Suprapubic skin (tissue), 4 donors: ENCODE measurements at regions not wholly inside any gene's neighbourhood (a gene's known extent, or its start where the extent isn't known, plus 50 kb on each side); places are given as distances from the start of the nearest gene placed in this dataset.
"Not testable (repeated sequence)": the region's sequence is repeated elsewhere in the genome, so short reads cannot be mapped to it uniquely, and the experiment has no call there.

Source experiments
- DNase-seq, 2 donors: peaks; one replicate each; pipeline ENCODE4 v3.0.0-alpha.2; 2019; ENCODE audit warnings: low spot score in 2 of 2
- H3K27ac ChIP-seq: fragments of 200-600 bp; sonication (generic); one replicate; pipeline ENCODE4 v1.5.1; 2019
- H3K27me3 ChIP-seq: fragments of 200-600 bp; sonication (generic); one replicate; pipeline ENCODE4 v1.5.1; 2019
- H3K36me3 ChIP-seq: fragments of 200-600 bp; sonication (generic); one replicate; pipeline ENCODE4 v1.5.1; 2019
- H3K4me1 ChIP-seq: fragments of 200-600 bp; sonication (generic); one replicate; pipeline ENCODE4 v1.5.1; 2019
- H3K4me3 ChIP-seq: fragments of 200-600 bp; sonication (generic); one replicate; pipeline ENCODE4 v1.5.1; 2019; ENCODE audit warnings: mild to moderate bottlenecking
- H3K9me3 ChIP-seq: fragments of 200-600 bp; sonication (generic); one replicate; pipeline ENCODE4 v1.5.1; 2019
- CTCF ChIP-seq, 2 donors: fragments of 200-600 bp in 1 of 2; fragments of 450-650 bp in 1 of 2; sonication (generic) in 1 of 2; IDR thresholded peaks; one replicate each; pipeline ENCODE4 v1.5.1; 2016 to 2019; ENCODE audit warnings: antibody characterized with exemption in 2 of 2, mild to moderate bottlenecking in 1 of 2, moderate library complexity in 1 of 2
- EP300 ChIP-seq: sonication (generic); formaldehyde crosslinking; IDR thresholded peaks from one replicate; pipeline ENCODE4 v1.6.1; 2017; ENCODE audit warnings: antibody characterized with exemption
- POLR2A ChIP-seq, 2 donors: fragments of 450-650 bp; IDR thresholded peaks; one replicate each; pipeline ENCODE4 v1.6.1; 2017; ENCODE audit warnings: antibody characterized with exemption in 2 of 2, mild to moderate bottlenecking in 2 of 2, moderate library complexity in 2 of 2
- POLR2AphosphoS5 ChIP-seq, 3 donors: sonication (generic); formaldehyde crosslinking; IDR thresholded peaks; one replicate each; pipeline ENCODE4 v1.6.1; 2017; ENCODE audit warnings: antibody characterized with exemption in 3 of 3
- WGBS: methylation state at CpG from one replicate; pipeline ENCODE4 v1.1.5; 2018; 5-methylcytosine and 5-hydroxymethylcytosine counted together

DNA sequence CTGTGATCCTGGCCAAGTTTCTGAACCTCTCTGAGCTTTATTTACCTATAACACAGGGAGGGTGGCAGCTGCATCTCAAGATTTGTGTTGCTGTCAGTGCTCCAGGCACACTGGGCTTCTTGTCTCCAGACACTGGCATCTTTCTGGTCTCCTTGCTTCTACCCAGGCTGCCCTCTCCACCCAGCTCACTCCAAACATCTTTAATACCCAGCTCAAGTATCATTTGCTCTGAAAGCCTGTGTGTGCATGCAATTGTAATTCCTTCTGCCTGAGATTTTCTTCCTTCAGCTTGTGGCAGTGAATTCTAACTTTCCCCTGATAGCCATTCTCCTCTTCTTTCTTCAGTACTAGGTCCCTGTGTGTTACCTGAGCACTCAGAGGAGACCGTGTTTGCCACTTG, 50.7 kb upstream of the USP7 start:
- TF ChIP-seq POLR2A (IDR thresholded peaks at IDR 0.05) (no peak), EP300 (no peak), CTCF (IDR thresholded peaks at IDR 0.05) (no peak), POLR2AphosphoS5 (IDR thresholded peaks at IDR 0.05) (no peak)
- 100% methylated on average over 1 of the region's 1 CpG for WGBS
- no peaks in the 10 kb centered on the region for H3K36me3 ChIP-seq
- DNase-seq = no peak
- H3K9me3 ChIP-seq = no peaks in the 10 kb centered on the region
- no peak overlapping the region for H3K4me3 ChIP-seq
- H3K27me3 ChIP-seq = peaks cover 8% of the 10 kb centered on the region
- H3K27ac ChIP-seq = no peak overlapping the region
- peaks cover 6% of the 10 kb centered on the region for H3K4me1 ChIP-seq

DNA sequence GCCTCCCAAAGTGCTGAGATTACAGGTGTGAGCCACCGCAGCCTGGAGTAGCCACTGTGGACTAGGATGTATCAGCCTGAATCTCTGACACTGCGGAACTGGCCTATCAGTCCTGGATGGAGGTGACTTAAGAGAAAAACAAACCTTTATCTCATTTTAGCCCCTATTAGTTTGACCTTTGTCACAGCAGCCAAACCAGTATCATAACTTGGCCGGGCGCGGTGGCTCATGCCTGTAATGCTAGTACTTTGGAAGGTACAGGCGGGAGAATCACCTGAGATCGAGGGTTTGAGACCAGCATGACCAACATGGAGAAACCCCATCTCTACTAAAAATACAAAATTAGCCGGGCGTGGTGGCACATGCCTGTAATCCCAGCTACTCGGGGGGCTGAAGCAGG, 51.8 kb upstream of the USP7 start:
- Histone ChIP-seq H3K4me1 (peaks cover 6% of the 10 kb centered on the region), H3K4me3 (no peak overlapping the region), H3K27me3 (peaks cover 8% of the 10 kb centered on the region), H3K9me3 (no peaks in the 10 kb centered on the region), H3K36me3 (no peaks in the 10 kb centered on the region), H3K27ac (no peak overlapping the region)
- WGBS = 92% methylated on average over 9 of the region's 10 CpGs
- no peak for DNase-seq
- TF ChIP-seq POLR2AphosphoS5 (IDR thresholded peaks at IDR 0.05) (no peak), POLR2A (IDR thresholded peaks at IDR 0.05) (no peak), EP300 (no peak), CTCF (IDR thresholded peaks at IDR 0.05) (no peak)

- WGBS = 100% methylated on average over 1 of the region's 1 CpG
- not testable (repeated sequence) for H3K27ac ChIP-seq
Observed at GRCh38 chr16:9016005-9016404, 52.3 kb upstream of the USP7 start.

DNA sequence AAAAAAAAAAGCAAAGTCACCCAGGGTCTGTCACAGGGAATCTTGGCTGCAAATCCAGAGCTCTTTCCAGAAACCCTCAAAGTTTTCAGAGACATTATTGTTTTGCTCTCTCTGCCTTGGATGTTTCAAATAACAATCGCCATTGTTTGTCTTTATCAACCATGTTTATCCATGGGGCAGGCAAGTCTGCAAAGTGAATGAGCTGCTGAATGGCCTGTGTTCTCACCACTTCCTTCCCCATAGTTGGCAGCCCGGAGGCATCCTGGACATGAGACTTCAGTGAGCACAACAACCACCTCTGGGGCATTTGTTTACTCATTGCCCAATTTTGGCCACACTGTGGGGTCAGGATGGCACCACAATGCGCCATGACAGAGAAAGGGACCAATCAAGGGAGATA, 53.1 kb upstream of the USP7 start:
- H3K36me3 ChIP-seq = no peaks in the 10 kb centered on the region
- peaks cover 8% of the 10 kb centered on the region for H3K27me3 ChIP-seq
- WGBS = 73% methylated on average over 3 of the region's 3 CpGs
- H3K9me3 ChIP-seq = no peaks in the 10 kb centered on the region
- no peak for DNase-seq
- TF ChIP-seq CTCF (IDR thresholded peaks at IDR 0.05) = no peak
- TF ChIP-seq EP300 = no peak
- TF ChIP-seq POLR2AphosphoS5 (IDR thresholded peaks at IDR 0.05) = no peak
- TF ChIP-seq POLR2A (IDR thresholded peaks at IDR 0.05) = no peak
- peaks cover 6% of the 10 kb centered on the region for H3K4me1 ChIP-seq
- H3K4me3 ChIP-seq = no peak overlapping the region
- no peak overlapping the region for H3K27ac ChIP-seq

More at GRCh38 chr16:9016005-9016404, 52.3 kb upstream of the USP7 start:
- H3K4me3 ChIP-seq, DNase-seq, H3K4me1 ChIP-seq, H3K36me3 ChIP-seq, H3K9me3 ChIP-seq, H3K27me3 ChIP-seq: not testable (repeated sequence)

- DNase-seq = no peak
- WGBS = 50% methylated on average over 13 of the region's 13 CpGs
- H3K27me3 ChIP-seq = no peaks in the 10 kb centered on the region
- H3K36me3 ChIP-seq = no peaks in the 10 kb centered on the region
- no peak overlapping the region for H3K27ac ChIP-seq
- H3K4me3 ChIP-seq = no peak overlapping the region
- H3K9me3 ChIP-seq = no peaks in the 10 kb centered on the region
- no peak for TF ChIP-seq CTCF (IDR thresholded peaks at IDR 0.05)
- TF ChIP-seq POLR2A (IDR thresholded peaks at IDR 0.05) = no peak
- TF ChIP-seq EP300 = no peak
- TF ChIP-seq POLR2AphosphoS5 (IDR thresholded peaks at IDR 0.05) = no peak
- H3K4me1 ChIP-seq = no peaks in the 10 kb centered on the region
Observed at GRCh38 chr16:9027070-9027799, 63.5 kb upstream of the USP7 start.

DNA sequence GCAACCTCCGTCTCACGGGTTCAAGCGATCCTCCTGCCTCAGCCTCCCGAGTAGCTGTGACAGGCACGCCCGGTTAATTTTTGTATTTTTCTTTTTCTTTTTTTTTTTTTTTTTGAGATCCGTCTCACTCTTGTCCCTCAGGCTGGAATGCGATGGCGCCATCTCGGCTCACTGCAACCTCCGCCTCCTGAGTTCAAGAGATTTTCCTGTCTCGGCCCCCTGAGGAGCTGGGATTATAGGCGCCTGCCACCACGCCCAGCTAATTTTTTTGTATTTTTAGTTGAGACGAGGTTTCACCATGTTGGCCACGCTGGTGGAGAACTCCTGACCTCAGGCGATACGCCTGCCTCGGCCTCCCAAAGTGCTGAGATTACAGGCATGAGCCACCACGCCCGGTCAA, 63.0 kb upstream of the HAPSTR1 start:
- 82% methylated on average over 21 of the region's 21 CpGs for WGBS
- not testable (repeated sequence) for H3K36me3 ChIP-seq, H3K27ac ChIP-seq, DNase-seq, H3K27me3 ChIP-seq, H3K9me3 ChIP-seq, H3K4me3 ChIP-seq, H3K4me1 ChIP-seq
